ENCODE measurements at regions not wholly inside any gene's neighbourhood (a gene's known extent, or its start where the extent isn't known, plus 50 kb on each side); places are given as distances from the start of the nearest gene placed in this dataset.
"Not testable (repeated sequence)": the region's sequence is repeated elsewhere in the genome, so short reads cannot be mapped to it uniquely, and the experiment has no call there.

DNA sequence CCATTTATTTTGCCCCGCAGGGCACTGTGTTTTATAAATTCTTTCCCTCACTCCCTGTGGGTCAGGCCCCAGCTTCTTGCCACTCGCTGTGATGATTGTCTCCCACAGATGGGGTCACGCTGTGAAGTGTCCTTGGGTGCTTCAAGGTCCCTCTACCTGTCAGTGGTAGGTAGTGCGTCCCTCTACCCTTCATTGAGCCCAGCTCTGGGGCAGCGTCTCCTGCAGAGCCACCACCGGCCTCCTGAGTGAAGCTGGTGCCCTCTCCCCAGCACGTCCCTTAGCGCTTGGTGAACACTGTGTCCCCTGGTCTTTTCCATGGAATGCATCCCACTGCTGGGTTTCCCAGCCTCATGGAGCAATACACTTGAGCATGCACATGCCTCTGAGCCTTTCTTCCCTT is 108.2 kb downstream of the NRN1 start:
- no peak for DNase-seq (ENCODE audit: low read depth in 2 of 3, low spot score in 2 of 3)

DNA sequence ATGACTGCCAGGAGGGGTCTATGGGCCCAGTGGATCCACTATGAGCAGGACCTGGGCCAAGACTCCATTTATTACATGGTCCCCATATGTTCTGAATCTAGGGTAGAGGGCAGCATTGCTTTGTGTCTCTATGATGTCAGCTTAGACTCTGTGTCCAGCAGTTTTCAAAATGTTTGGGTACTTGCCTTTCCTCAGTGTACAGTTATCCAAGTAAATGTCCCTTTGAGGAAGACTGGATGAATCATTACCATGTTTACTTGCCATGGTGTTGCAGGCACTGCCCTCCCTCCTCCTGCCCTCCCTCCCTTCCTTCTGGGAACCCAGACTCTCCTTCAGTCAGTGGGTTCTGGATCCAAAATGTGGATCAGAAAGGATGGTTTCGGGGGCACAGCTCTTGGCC is 108.6 kb downstream of the NRN1 start:
- no peak for DNase-seq (ENCODE audit: low read depth in 2 of 3, low spot score in 2 of 3)

DNA sequence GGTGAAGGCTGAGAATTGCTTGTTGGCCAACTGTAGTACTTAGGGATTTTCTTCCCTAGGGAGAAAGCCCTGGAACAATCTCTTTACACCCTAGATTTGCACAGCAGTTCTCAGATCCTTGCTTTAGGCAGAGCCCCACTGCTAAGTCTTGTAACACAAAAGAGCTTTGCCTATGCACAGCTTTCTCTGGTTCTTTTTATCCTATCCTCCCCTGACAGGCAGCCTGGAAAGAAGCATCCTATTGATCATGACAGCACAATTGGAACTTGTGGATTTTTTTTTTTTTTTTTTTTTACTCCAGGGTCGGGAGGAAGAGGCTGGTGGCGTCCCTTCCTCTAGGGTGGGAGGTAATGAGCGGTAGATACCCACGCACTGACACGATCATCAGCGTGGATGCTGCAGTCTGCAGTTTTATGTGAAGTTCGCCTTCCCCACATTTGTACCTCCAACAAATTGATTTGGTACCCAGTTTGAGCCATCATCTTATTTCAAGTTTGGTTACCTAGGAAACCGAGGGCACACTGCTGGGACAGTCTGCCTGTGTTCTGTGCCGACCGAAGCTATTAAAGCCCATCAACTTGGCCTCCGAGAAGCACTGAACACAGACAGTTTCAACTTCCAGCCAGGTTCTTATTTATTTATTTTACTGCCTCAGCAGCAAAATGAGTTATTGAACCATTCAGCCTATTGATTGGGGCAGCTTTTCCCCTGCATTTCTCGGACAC is 110.1 kb downstream of the NRN1 start:
- DNase-seq (ENCODE audit: low read depth in 2 of 3, low spot score in 2 of 3): no peak

DNA sequence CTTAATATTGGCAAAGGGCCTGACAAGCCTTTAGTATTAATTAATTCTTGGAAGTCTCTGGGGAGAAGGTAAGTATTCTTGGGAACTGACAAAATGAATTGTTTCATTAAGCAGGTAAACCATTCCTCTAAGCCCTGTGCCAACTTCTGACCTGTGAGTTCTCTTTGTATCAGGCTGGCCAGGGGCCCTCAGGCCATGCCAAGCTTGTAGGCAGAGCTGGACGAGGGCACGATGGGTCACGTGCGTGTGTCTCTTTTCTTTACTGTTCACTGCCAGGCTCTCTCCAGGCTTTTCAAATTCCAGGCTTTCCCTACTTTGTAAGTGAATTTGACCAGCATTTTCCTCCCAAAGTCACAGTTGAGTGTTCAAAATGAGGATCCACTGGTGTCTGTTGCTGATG is 112.4 kb downstream of the NRN1 start:
- DNase-seq (ENCODE audit: low read depth in 2 of 3, low spot score in 2 of 3): no peak

DNA sequence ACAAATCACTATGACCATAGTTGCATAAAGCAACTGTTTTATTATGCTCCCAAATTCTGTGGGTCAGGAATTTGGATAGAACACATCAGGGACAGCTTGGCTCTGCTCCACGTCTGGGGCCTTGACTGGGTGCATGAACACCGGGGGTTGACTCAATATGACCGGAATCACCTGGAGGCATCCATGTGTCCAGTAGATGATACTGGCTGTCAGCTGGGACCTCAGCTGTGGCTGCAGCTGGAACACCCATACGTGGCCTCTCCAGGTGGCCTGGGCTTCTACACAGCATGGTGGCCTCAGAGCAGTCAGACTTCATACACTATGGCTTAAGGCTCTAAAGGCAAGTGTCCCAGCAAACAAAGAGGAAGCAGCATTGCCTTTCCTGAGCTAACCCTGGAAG is 113.4 kb downstream of the NRN1 start:
- no peak for DNase-seq (ENCODE audit: low read depth in 2 of 3, low spot score in 2 of 3)

DNA sequence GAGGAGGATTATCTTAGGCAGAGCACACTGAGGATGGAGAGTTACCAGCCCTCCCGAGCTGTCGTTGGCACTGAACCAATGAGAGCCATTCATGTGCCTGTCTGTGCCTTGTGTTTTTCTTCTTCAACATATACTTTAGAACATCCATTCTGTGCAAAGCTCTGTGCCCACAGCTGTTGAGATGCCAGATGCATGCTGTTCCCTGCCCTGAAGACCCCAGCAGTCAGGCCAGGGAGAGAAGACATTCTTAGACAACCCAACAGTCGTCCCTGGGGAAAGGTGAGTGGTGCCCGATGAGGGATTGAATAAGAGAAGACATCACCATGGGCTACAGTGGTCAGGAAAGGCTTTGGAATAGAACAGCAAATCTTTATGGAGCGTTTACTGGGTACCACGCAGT is 114.1 kb downstream of the NRN1 start:
- no peak for DNase-seq (ENCODE audit: low read depth in 2 of 3, low spot score in 2 of 3)

DNA sequence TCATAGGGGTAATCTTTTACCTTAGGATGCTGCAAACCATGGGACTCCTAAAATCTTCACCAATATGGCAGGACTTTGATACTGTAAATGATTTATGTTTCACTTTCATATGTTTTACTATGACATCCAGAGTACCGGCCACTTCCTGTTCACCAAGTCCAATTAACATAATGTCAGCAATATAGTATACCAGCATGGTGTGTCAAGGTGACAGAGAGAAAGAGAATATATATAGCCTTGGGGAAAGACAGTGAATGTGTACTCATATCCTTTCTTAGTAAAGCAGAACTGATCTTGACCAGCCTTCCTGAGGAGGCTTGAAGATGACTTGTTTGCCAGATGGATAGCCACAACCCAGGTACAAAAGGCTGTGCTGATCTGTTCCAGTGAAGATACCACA is 127.9 kb downstream of the NRN1 start:
- no peak for DNase-seq (ENCODE audit: low read depth in 2 of 3, low spot score in 2 of 3)

DNA sequence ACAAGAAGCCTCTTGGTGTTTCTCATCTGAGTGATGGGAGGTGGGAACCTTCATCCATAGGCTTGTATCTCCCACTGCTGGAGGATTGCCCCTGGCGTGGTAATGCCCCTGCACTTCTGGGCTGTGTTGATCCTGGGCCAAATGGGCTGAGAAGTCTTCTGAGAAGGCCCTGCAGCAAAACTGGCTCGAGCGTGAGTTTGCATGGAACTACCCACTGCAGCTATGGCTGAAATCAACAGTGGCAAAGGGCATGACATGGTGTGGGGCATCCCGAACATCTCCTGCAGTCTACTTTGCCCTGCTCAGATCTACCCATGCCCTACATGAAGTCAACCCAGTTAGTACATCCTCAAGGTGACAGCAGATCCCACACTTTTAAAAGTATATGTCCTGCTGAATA is 130.6 kb downstream of the NRN1 start:
- no peak for DNase-seq (ENCODE audit: low read depth in 2 of 3, low spot score in 2 of 3)

DNA sequence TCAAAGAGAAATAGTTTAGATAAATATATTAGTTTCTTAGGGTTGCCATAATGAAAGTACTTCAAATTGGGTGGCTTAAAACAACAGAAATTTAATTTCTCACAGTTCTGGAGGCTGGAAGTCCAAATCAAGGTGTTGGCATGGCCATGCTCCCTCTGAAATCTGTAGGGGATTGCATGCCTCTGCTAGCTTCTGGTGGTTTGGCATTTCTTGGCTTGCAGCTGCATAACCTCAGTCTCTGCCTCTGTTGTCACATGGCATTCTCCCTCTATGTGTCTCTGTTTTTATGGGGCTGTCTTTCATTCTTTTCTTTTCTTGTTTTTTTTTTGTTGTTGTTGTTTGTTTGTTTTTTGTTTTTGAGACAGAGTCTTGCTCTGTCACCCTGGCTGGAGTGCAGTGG is 132.7 kb downstream of the NRN1 start:
- not testable (repeated sequence) for DNase-seq (ENCODE audit: low read depth in 2 of 3, low spot score in 2 of 3)

DNA sequence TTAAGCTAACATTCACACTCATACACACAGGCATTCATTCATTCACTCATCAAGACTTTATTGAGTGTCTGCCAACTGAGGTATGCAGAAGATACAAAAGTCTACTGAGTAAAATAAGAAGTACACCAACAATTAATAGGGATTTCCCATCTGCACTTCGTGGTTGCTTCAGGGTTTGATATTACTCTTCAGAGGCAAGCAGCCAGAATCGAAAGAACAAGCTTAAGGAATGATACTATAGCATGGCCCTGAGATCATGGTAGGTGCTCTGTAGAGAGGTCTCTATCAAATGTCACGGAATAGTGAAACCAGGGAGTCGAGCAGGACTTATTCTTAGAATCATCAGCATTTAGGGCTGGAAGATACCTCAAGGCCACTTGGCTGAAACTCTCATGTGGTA is 135.4 kb downstream of the NRN1 start:
- DNase-seq (ENCODE audit: low read depth in 2 of 3, low spot score in 2 of 3): no peak

DNA sequence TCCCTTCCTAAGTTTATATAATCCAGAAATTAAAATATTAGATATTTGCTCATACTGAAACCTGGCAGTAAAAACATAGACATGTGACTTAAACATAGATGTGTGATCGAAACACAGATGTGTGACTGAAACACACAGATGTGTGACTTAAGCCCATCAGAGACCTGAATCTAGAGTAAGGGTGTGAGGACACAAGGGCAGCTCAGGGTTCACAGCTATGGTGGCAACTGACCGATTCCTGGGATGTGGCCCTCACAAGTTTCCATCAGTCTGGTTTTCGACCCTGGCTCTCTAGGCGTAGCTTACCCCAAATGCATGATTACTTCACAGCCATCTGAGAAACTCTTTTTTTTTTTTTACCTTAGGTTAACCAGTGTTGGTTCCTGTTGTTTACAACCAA is 137.0 kb downstream of the NRN1 start:
- no peak for DNase-seq (ENCODE audit: low read depth in 2 of 3, low spot score in 2 of 3)

DNA sequence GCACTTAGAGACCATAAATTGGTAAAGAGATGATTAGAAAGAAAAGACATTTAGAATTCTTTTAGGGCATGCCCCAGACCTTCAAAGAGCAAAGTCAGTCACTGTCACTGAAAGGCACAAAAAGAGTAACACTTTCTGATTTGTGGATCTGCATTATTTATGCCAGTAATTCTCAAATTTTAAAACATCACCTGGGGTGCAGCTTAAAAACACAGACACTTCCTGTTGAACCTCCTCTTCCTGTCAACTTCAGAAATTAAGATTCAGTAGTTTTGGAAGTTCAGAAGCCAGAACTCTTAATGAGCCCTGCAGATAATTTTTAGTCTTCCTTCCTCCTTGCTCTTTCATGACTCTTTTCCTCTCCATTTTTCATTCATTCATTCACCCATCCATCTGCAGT is 137.5 kb downstream of the NRN1 start:
- DNase-seq (ENCODE audit: low read depth in 2 of 3, low spot score in 2 of 3): no peak

DNA sequence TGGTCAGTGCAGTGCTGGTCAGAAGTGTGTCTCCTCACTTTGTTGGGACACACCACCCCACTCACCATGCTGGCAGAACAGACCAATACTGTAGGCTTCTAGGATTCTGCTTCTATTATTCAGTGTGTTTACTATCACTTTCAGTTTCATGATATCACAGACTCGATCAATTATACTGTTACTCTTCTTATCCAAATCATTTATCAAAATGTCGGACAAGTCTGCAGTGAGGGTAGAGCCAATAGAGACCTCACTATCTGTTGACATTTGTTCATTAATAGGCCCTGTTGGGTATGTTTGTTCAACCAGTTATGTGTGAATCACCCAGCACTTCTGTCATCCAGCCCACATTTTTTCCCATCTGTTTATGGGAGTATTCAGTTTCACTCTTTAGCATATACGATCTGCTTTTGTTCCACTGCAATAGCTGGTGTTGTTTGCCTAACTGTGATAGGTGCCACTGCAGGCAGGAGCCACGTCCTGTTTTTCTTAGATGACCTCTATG is 140.1 kb downstream of the NRN1 start:
- DNase-seq (ENCODE audit: low read depth in 2 of 3, low spot score in 2 of 3): no peak

DNA sequence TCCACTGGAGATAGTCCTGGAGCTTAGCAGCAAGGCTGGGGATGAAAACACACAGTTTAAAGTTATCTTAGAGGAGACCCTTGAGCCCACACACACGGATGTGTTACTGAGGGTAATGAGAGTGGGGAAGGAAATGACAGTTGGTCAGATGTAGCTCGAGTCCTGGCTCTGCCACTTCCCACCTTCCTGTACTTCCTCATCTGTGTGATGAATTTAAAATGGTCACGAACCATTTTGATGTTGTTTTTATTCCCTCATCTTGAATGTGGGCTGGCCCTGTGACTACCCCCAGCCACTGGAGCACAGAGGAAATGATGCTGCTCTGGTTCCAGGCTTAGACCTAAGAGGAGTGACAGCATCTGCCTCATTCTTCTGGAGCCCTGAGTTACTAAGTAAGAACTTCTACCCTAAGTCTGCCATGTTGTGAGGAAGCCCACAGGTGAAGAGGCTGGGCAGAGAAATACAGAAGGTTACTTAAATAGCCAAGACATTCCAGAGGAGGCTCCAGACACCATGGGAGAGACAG is 141.2 kb downstream of the NRN1 start:
- DNase-seq (ENCODE audit: low read depth in 2 of 3, low spot score in 2 of 3): no peak

DNA sequence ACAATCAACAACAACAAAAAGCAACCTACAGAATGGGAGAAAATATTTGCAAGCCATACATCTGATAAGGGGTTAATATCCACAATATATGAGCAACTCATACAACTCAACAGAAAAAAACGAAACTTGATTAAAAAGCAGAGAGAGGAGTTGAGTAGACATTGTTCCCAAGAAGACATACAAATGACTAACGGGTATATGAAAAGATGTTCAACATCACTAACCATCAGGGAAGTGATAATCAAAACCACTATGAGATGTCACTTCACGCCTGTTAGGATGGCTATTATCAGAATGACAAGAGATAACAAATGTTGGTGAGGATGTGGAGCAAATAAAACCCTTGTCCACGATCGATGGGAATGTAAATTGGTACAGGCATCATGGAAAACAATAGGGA is 145.9 kb downstream of the NRN1 start:
- DNase-seq (ENCODE audit: low read depth in 2 of 3, low spot score in 2 of 3): no peak

DNA sequence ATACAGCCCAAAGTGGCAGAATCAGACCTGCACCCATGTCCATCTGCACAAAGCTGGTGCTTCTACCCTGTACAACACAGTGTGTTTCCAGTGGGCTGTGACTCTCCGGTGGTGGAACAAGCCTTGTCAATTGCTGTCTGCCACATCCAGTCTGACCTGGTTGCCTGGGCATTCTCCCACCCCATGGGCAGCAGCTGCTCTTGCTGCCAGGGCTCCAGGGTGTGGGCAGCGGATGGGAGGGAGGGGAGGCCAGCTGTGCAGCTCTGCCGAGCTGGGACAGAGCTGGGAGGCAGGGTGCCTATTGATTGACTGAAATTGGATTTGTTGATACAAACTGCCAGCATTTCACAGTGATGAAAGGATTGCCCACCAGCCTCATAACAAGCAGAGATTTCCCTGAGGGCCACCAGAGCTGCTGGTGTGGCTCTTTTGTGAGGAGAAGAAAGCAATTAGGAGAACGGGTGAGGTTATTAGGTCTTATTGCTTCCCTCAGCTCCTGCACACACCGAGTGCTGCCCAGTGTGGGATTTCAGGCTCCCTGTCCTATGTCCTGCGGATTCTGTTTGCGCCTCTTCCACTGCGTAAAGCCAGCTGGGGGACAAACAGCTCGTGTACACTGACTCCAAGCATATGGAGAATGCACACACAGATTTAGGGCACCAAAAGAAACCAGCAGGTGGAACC is 150.8 kb downstream of the NRN1 start:
- no peak for DNase-seq (ENCODE audit: low read depth in 2 of 3, low spot score in 2 of 3)

DNA sequence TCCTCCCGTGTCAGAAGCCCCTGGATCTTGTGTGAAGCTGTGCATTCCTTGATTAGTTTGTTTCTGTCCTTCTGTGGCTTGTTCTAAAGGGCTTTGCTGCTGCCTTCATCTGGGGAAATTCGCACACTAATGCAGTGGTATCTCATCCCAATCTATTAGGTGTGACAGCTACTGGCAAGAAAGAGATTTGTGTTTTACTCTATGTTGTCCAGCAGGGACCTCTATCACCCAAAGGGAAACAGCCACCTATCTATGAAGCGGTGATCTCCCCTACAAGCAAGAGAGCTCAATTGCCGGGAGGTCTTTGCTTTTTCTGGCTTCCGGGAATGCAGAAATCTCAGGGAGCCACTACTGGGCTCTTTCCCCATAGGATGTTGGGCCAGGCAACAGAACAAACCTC is 151.8 kb downstream of the NRN1 start:
- no peak for DNase-seq (ENCODE audit: low read depth in 2 of 3, low spot score in 2 of 3)

DNA sequence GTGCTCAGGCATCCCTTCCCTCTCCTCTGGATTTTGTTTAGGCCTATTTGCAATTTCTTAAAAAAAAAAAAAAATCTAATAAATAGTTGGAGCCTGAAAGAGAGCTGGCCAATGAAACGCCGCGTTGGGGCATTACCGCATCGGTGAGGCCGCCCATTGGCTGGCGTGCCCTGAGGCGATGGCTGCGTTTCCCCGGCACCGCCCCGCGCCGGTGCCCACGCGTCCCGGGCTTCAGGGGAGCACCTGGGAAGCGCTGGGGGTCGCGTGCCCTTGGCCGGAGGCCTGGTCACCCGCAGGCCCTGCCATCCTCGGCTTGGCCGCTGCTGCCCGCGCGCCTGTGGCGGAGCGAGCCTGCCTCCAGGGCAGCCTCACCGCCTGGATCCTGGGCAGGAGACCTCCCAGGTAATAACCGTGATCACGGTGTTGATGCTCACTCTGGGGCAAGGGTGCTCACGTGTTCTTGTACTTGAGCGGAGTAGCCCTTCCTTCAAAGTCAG is 155.4 kb downstream of the NRN1 start:
- DNase-seq (ENCODE audit: low read depth in 2 of 3, low spot score in 2 of 3): peak in 2 of 3 experiments; percentile 28 to 56

DNA sequence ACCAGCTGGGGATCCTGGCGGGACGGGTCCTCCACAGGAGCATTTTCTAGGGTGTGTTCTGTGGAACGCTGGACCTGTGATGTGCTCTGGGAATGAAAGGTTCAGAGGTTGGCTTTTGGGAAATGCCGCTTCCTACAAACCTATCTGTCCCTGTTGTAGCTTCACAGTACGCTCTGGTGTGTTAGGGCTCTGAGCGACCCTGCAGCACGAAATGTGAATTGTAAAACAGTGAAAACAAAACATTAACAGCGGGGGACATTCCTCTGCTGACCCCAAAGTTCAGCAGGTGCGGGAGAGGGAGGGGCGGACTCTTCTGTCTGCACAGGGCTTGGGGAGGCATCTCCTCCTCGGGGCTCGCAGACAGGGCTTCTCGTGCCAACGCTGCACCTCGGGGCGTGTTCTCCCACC is 155.9 kb downstream of the NRN1 start:
- no peak for DNase-seq (ENCODE audit: low read depth in 2 of 3, low spot score in 2 of 3)

DNA sequence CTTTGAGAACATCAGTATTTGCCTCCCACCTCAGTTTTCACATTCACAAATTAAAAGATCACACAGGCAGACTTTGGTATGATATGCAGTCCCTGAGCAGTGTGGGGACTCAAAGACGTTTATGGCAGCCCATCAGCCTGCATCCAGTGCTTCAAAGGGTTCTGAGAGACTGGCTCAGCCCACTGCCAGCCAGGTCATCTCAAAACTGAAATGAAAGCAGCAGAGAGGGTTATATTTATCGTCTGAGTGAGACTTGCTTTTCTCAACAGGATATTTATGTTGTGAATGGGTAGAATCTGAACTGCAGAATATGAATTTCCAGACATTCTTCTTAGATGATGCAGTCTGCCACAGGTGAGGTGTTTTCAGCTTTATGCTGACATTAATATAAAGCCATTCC is 159.8 kb downstream of the NRN1 start:
- DNase-seq (ENCODE audit: low read depth in 2 of 3, low spot score in 2 of 3): no peak

DNA sequence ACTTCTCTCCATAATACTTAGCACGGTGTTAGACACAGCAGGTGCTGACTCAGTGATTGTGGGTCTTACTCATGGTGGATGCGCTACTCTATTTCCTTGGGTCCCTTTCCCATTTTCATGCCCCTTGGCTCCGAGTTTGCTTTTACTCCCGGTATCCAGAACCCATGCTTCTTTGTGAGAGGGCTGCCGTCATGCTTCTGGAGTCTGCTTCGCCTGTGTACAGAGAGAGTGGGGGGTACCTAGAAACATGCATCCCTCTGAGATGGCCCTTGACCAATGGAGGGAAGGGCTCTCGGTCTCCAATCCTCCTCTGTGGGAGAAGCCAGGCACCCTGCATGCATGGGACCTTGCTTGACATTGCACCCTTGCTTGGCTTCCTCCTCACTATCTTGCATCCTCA is 160.4 kb downstream of the NRN1 start:
- DNase-seq (ENCODE audit: low read depth in 2 of 3, low spot score in 2 of 3): no peak

DNA sequence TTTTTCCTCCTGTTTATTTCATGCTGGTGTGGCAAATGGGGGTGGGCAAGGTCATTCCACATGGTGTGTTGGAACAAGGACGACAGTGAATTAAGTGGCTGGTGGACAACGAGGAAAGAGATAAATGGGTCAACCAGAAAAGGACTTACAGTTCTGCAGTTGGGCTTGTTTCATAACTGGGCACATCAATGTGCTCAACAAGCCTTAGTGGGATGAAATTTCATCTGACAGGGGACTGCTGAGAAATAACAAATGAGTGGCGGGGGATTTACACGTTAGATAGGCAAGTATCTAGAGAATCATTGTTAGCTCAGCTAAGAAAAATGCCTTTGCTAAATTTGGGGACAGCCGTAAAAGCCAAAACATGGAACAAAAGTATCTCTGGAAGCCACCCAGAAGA is 163.6 kb downstream of the NRN1 start:
- no peak for DNase-seq (ENCODE audit: low read depth in 2 of 3, low spot score in 2 of 3)

Data from activated CD8-positive, alpha-beta memory T cell treated with anti-CD3 and anti-CD28 coated beads for 48 hours (primary cell).